Ecto neural progenitor cell (in vitro differentiated cells): ENCODE measurements at regions not wholly inside any gene's neighbourhood (a gene's known extent, or its start where the extent isn't known, plus 50 kb on each side); places are given as distances from the start of the nearest gene placed in this dataset.
"Not testable (repeated sequence)": the region's sequence is repeated elsewhere in the genome, so short reads cannot be mapped to it uniquely, and the experiment has no call there.

Experiments
- DNase-seq: peaks from one replicate; pipeline ENCODE4 v3.0.0-alpha.2; 2018; ENCODE audit warnings: low spot score

DNA sequence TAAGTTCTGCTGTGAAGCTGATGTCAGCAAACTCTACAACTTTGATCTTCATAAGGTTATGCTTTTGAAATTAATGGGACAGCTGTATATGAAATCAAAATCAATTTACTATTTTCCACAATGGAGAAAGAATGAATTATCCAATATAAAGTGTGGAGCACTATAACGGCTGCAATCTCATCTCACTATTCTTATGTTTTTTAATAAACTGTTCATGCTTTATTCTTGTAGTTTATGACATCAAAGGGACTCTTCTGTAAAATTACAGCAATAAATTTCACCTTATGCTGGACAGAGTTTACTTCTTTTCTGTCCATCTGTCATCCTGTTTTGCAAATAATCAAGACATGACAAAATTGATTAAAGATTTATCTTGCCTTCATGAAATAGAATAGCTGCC is 192.5 kb downstream of the TECRL start:
- DNase-seq, result no peak

DNA sequence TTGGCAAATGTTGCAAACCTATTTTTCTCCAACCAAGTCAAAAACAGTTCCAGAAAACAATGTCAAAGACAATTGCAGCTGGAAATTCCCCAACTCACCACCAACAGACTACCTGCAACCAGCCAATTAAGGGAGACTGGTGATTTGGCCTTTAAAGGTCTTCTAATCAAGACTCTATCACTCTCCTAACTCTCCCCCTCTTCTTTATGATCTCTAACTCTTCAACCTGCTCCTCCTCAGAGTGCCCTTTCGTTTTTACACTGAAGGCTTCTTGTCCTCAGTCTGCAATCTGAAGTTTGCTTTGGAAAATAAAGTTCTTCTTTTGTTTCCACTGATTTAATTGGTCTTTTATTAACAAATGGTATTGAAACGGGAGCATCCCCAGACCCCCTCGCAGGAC is 203.9 kb downstream of the TECRL start:
- DNase-seq, result no peak

DNA sequence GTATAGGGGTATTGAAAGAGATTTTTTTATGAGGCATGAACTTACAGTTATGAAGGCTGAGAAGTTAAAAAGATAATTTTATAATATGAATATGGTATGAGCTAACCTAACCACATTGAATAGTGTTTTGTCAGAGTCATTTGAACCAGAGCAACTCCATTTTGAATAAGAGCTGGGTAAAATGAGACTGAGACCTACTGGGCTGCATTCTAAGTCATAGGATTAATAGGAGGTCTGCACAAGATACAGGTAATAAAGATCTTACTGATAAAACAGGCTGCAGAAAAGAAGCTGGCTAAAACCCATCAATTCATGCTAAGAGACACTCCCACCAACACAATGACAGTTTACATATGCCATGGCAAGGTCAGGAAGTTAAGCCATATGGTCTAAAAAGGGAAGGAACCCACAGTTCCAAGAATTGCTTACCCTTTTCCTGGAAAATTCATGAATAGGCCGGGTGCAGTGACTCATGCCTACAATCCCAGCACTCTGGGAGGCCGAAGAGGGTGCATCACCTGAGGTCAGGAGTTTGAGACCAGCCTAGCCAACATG is 209.2 kb downstream of the TECRL start:
- DNase-seq, result no peak

DNA sequence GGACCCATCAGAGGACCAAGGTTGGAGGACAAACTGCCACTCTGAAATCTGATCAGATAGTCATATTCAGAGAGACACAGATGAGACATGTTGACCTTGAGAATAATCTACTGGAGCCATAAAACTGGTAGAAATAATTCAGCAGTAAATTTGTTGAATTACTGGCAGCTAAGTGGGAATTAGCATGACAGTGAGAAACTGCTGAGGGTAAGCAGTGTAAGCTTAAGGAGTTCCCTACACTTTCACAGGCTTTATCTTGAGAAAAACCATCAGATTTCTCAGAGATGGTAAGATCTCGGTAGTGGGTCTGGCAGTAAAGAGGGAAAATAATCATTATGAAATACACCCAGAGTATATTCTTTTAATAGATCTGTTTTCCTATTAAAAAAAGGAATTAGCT is 213.7 kb downstream of the TECRL start:
- DNase-seq, result no peak

GRCh38 chr4:64192731-64193412 is 216.4 kb downstream of the TECRL start:
- DNase-seq, result no peak

DNA sequence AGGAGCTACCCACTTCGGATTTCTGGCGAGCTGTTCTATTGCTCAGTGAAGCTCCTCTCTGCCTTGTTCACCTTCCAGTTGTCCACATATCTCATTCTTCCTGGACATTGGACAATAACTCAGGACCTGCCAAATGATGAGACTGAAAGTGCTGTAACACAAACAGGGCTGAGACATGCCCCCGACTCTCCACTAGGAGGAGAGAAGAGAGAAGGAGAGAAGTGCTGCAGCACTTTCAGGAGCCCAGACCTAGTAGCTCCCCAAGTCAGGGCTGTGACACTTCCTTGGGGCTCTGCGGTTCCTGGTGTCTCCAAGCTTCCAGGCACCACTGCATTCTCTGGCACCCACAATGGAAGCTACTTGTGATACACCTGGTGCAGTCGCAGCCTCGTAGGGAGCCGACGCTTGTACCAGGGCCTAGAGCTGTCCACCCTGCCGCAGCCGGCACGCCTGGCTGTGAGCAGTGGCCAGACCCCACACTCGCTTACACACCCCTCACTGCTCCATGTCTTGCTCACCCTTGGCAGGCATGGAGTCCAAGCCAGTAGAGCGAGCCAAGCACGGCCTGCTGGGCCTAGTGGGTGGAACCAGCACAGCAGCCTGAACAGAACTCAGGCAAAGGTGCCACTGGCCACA is 234.9 kb downstream of the TECRL start:
- no peak for DNase-seq

- no peak for DNase-seq
These were observed 242.9 kb downstream of the TECRL start for GRCh38 chr4:64166365-64166764.

DNA sequence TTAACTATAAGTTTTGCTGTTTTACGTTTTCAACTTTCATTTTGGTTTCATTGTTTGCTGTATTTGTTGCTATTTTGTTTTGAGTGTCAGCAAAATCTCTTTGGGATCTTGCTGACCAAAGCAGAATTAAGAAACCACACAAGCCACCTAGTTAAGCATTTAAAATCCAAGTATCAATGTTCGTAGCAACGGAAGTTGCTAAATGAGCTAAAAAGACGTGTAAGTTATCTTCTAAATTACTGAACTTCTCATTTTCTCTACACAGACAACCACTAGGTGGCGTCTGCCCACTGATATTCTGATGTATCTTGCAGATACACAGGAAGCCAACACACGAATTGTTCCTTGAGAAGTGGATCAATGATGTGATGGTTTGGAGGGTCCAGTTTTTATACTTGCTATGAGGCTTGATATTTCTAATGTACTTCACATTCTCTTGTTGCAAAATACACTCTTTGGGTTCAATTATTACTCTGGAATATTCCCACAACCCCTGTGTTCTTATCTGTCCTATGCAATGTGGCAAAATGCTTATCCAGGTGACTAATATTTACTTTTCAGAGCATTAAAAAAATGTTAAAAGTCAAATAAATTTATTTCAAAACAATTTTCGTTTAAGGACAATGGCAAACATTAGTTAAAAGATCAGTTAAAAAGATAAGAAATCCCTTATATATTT is 250.5 kb downstream of the TECRL start:
- DNase-seq, result peak; percentile 55

- no peak for DNase-seq
These were observed 251.9 kb downstream of the TECRL start for GRCh38 chr4:64157397-64157796.

- no peak for DNase-seq
These were observed 253.0 kb downstream of the TECRL start for GRCh38 chr4:64156253-64156652.

- no peak for DNase-seq
These were observed 263.2 kb downstream of the TECRL start for GRCh38 chr4:64146030-64146429.

- no peak for DNase-seq
These were observed 264.3 kb downstream of the TECRL start for GRCh38 chr4:64144994-64145393.

DNA sequence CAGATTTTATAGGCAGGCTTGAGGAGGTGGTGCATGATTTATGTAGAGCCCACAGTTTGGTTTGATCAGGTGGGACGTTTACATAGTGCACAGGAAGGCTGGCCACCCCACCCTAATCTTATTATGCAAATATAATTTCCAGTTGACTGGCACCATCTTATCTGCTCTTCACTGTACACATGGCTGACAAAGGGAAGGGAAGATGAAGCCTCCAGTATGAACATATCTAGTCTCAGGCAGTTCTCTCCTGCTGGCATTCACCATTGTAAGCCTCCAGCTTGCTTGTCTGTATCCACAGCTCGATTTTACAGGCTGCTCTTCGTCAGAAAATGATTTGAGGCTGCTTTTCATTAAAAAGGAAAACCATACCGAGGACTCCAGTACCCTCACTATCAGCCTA is 278.3 kb downstream of the TECRL start:
- no peak for DNase-seq

- DNase-seq, result no peak
These were observed 283.9 kb downstream of the TECRL start for GRCh38 chr4:64125354-64125753.

DNA sequence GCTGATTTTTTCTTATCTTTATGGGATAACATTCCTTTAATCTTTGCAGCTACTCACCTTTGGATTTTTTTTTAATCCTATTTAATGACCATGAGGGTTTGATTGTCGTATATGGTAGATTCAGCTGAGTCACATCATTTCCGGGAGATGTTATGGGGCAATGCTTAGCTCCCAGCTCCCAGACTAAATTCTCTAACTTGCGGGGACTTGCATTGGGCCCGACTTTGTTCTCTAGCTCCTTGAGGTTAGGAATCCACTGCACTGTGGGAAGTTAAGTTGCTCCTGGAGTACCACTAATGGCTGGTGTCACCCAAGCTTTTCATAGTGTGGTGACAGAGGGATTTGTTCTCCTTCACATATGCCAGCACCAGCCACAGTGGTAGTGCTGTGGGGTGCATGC is 287.4 kb downstream of the TECRL start:
- DNase-seq, result no peak

DNA sequence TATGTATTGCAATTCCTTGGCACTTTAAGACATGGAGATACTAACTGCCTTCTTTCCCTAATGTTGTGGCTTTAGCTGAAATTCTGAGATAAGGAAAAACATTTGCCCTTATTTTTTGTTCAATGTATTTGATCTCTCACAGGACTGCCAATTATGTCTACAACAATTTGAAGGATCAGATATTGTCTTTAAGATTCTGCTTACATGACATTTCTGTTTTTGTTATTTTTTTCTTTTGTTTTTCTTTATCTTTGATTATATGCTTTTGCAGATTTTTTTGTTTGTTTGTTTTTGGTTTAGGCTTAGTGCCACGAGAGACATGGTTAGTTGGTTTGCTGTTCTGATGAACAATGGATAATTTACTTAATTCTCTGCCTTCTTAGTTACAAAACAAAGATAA is 303.3 kb downstream of the TECRL start:
- no peak for DNase-seq

DNA sequence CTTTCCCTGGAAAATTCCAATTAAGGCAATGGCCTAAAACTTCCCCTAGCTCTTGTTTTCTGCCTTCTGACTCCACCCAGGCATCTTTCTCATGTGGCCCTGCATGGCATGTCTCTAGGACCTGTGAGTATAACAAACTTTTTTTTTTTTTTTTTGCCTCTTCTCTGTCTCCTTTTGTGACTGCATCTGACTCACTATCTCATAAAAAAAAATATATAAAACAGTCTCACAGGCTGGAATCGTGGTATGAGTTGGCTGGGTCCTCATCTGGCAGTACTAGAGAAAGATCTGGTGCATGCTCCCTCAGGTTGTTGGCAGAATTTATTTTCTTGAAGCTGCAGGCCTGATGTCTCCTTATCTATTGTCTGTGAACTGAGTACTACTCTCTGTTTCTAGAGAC is 313.9 kb downstream of the TECRL start:
- DNase-seq, result no peak

DNA sequence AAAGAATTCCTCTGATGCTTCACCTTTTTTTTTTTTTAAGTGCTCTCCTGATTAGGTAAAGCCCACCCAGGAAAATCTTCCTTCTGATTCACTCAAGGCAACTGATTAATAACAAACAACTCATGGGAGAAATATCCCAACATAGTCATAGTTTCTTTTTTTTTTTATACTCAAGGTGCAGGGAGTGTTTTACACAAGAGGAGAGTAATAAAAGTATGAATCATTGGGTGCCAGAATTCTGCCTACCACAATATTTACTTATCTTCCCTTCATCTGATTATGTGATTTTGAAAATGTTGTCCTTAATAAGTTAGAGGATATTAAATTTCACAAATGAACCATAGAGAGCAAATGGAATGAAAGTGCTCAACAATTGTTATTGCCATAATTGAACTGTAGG is 329.9 kb downstream of the TECRL start:
- no peak for DNase-seq

DNA sequence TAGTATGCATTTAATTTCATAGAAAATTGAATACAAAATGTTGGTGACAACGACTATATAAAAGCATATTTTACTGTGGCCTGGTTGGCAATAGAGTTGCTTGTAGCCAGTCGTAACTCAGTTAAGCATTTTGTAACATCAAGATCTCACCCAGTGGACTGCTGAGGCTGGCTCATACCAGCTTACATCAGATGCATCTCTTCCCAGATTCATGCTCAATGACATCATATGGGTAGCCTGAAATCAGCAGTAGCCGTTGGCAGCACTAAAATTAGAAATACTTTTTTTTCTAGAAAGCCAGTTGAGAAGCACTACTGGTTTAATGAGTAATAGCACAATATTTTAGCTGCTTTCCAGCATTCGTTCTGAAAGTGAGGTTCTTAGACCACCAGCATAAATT is 341.2 kb downstream of the TECRL start:
- no peak for DNase-seq

- no peak for DNase-seq
These were observed 346.3 kb downstream of the TECRL start for GRCh38 chr4:64062991-64063390.

- not testable (repeated sequence) for DNase-seq
These were observed 372.2 kb downstream of the TECRL start for GRCh38 chr4:64037033-64037432.

GRCh38 chr4:64022560-64022959 is 386.7 kb downstream of the TECRL start:
- no peak for DNase-seq

GRCh38 chr4:64016893-64017292 is 392.4 kb downstream of the TECRL start:
- DNase-seq, result no peak
